NCI-H226 (cell line): ENCODE measurements at regions not wholly inside any gene's neighbourhood (a gene's known extent, or its start where the extent isn't known, plus 50 kb on each side); places are given as distances from the start of the nearest gene placed in this dataset.

Source experiments
- DNase-seq: peaks from one replicate; pipeline ENCODE4 v3.0.0-alpha.2; 2015

- DNase-seq: no peak
These were observed 60.1 kb upstream of the PLEKHG1 start for GRCh38 chr6:150539568-150539967.

- DNase-seq: no peak
These were observed 58.1 kb upstream of the PLEKHG1 start for GRCh38 chr6:150541576-150541975.

- no peak for DNase-seq
These were observed 56.5 kb upstream of the PLEKHG1 start for GRCh38 chr6:150543178-150543577.

- no peak for DNase-seq
These were observed 54.9 kb upstream of the PLEKHG1 start for GRCh38 chr6:150544793-150545192.

- DNase-seq: no peak
These were observed 53.2 kb upstream of the PLEKHG1 start for GRCh38 chr6:150546457-150546856.

GRCh38 chr6:150547502-150548222 lies 52.0 kb upstream of the PLEKHG1 start:
- no peak for DNase-seq

- DNase-seq: no peak
These were observed 51.4 kb upstream of the PLEKHG1 start for GRCh38 chr6:150548330-150548729.

- no peak for DNase-seq
These were observed 50.7 kb upstream of the PLEKHG1 start for GRCh38 chr6:150549007-150549406.

GRCh38 chr6:150549674-150550101 lies 50.0 kb upstream of the PLEKHG1 start:
- DNase-seq: no peak
